Lower leg skin (tissue), 3 donors: ENCODE measurements at regions not wholly inside any gene's neighbourhood (a gene's known extent, or its start where the extent isn't known, plus 50 kb on each side); places are given as distances from the start of the nearest gene placed in this dataset.

ENCODE experiments used
- POLR2A ChIP-seq, 2 donors: fragments of 450-650 bp; IDR thresholded peaks; one replicate each; pipeline ENCODE4 v1.6.1; 2016 to 2017; ENCODE audit warnings: antibody characterized with exemption in 2 of 2, mild to moderate bottlenecking in 1 of 2, moderate library complexity in 1 of 2
- TF ChIP-seq, protein P1 (sequence below), 3 donors: fragments of 450-650 bp; IDR thresholded peaks; one replicate each; pipeline ENCODE4 v1.5.1; 2016; ENCODE audit warnings: antibody characterized with exemption in 3 of 3, mild to moderate bottlenecking in 3 of 3, moderate library complexity in 2 of 3

DNA sequence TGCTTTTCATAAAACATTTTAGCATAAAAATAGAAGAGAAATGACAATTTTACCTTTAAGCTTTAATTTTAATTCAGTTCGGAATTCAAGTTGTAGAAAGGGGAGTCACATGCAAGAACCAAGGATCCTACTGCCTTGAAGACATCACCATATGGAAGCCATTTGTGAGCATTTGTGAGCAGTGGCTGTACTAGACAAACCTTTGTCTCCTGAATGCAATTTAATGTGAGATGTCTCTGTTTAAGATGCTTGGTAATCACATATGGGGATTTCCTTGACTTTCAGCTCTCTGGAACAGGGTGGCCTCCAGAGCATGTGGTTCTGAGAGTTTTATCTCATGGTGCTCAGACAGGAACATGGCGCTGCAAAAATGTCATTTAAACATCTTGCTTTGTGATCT, 421.8 kb downstream of the NYAP2 start:
- TF ChIP-seq, protein P1, sequence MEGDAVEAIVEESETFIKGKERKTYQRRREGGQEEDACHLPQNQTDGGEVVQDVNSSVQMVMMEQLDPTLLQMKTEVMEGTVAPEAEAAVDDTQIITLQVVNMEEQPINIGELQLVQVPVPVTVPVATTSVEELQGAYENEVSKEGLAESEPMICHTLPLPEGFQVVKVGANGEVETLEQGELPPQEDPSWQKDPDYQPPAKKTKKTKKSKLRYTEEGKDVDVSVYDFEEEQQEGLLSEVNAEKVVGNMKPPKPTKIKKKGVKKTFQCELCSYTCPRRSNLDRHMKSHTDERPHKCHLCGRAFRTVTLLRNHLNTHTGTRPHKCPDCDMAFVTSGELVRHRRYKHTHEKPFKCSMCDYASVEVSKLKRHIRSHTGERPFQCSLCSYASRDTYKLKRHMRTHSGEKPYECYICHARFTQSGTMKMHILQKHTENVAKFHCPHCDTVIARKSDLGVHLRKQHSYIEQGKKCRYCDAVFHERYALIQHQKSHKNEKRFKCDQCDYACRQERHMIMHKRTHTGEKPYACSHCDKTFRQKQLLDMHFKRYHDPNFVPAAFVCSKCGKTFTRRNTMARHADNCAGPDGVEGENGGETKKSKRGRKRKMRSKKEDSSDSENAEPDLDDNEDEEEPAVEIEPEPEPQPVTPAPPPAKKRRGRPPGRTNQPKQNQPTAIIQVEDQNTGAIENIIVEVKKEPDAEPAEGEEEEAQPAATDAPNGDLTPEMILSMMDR (IDR thresholded peaks at IDR 0.05), result no peak
- no peak for TF ChIP-seq POLR2A (IDR thresholded peaks at IDR 0.05)
